ACHN (cell line): ENCODE measurements at regions not wholly inside any gene's neighbourhood (a gene's known extent, or its start where the extent isn't known, plus 50 kb on each side); places are given as distances from the start of the nearest gene placed in this dataset.

Source experiments
- DNase-seq: peaks from one replicate; pipeline ENCODE4 v3.0.0-alpha.2; 2015
- in situ Hi-C: cut with HindIII; loops from 2 replicates; pipeline ENCODE4 v1.10.0; 2017; ENCODE audit warnings: low sequenced_read_pairs, low pct_ligation_motif_present, low pct_unique_long_range_greater_than_20kb

GRCh38 chr6:48318670-48319069 lies 207.7 kb upstream of the PTCHD4 start:
- in situ Hi-C loops, result no loop called here
- no peak for DNase-seq

- DNase-seq, result no peak
- in situ Hi-C loops, result no loop called here
Observed at GRCh38 chr6:48315915-48316314, 204.9 kb upstream of the PTCHD4 start.

- DNase-seq, result no peak
- in situ Hi-C loops, result no loop called here
Observed at GRCh38 chr6:48315051-48315719, 204.2 kb upstream of the PTCHD4 start.

GRCh38 chr6:48311301-48311700 lies 200.3 kb upstream of the PTCHD4 start:
- in situ Hi-C loops, result no loop called here
- no peak for DNase-seq

- in situ Hi-C loops, result no loop called here
- no peak for DNase-seq
Observed at GRCh38 chr6:48307573-48307972, 196.6 kb upstream of the PTCHD4 start.

GRCh38 chr6:48290595-48290994 lies 179.6 kb upstream of the PTCHD4 start:
- no peak for DNase-seq
- in situ Hi-C loops, result no loop called here

- in situ Hi-C loops, result no loop called here
- DNase-seq, result no peak
Observed at GRCh38 chr6:48289841-48290240, 178.8 kb upstream of the PTCHD4 start.

GRCh38 chr6:48281217-48281616 lies 170.2 kb upstream of the PTCHD4 start:
- no peak for DNase-seq
- in situ Hi-C loops, result no loop called here

GRCh38 chr6:48280035-48280620 lies 169.1 kb upstream of the PTCHD4 start:
- DNase-seq, result no peak

GRCh38 chr6:48278261-48278660 lies 167.3 kb upstream of the PTCHD4 start:
- in situ Hi-C loops, result no loop called here
- no peak for DNase-seq

More at GRCh38 chr6:48280035-48280620, 169.1 kb upstream of the PTCHD4 start:
- in situ Hi-C loops, result no loop called here

- no peak for DNase-seq
- in situ Hi-C loops, result no loop called here
Observed at GRCh38 chr6:48272518-48272917, 161.5 kb upstream of the PTCHD4 start.

GRCh38 chr6:48255094-48255493 lies 144.1 kb upstream of the PTCHD4 start:
- no peak for DNase-seq
- in situ Hi-C loops, result no loop called here

GRCh38 chr6:48249071-48249470 lies 138.1 kb upstream of the PTCHD4 start:
- in situ Hi-C loops, result no loop called here
- DNase-seq, result no peak

- no peak for DNase-seq
- in situ Hi-C loops, result no loop called here
Observed at GRCh38 chr6:48243071-48243470, 132.1 kb upstream of the PTCHD4 start.

- no peak for DNase-seq
- in situ Hi-C loops, result no loop called here
Observed at GRCh38 chr6:48240287-48240686, 129.3 kb upstream of the PTCHD4 start.

GRCh38 chr6:48236375-48236774 lies 125.4 kb upstream of the PTCHD4 start:
- no peak for DNase-seq
- in situ Hi-C loops, result no loop called here

GRCh38 chr6:48233063-48233462 lies 122.1 kb upstream of the PTCHD4 start:
- in situ Hi-C loops, result no loop called here
- DNase-seq, result no peak

GRCh38 chr6:48229841-48230240 lies 118.8 kb upstream of the PTCHD4 start:
- in situ Hi-C loops, result no loop called here
- no peak for DNase-seq

GRCh38 chr6:48222241-48222640 lies 111.2 kb upstream of the PTCHD4 start:
- in situ Hi-C loops, result no loop called here
- DNase-seq, result no peak

GRCh38 chr6:48213076-48213788 lies 102.2 kb upstream of the PTCHD4 start:
- no peak for DNase-seq
- in situ Hi-C loops, result no loop called here
